Keratinocyte (primary cell): ENCODE measurements at regions not wholly inside any gene's neighbourhood (a gene's known extent, or its start where the extent isn't known, plus 50 kb on each side); places are given as distances from the start of the nearest gene placed in this dataset.

ENCODE experiments used
- DNase-seq: peaks from one replicate; pipeline ENCODE4 v3.0.0-alpha.2; 2011; ENCODE audit warnings: low read depth, missing footprints, low spot score
- FAIRE-seq: peaks from 2 replicates; lab custom pipeline; 2011; peaks lifted over from hg19 to GRCh38; lab: Jason Lieb, UNC
- H2AFZ ChIP-seq: 2 replicates; pipeline ENCODE4 v1.6.0; 2012; ENCODE audit warnings: low read length, control low read depth, inconsistent platforms; ENCODE audit not compliant: control insufficient read depth
- H3K27ac ChIP-seq: 2 replicates; pipeline ENCODE4 v1.5.1; 2011; ENCODE audit warnings: low read length; ENCODE audit not compliant: control insufficient read depth, insufficient read depth
- H3K27me3 ChIP-seq: 3 replicates; pipeline ENCODE4 v1.6.0; 2011; ENCODE audit warnings: low read length; ENCODE audit not compliant: control insufficient read depth, insufficient read depth; ENCODE audit errors: extremely low read depth
- H3K36me3 ChIP-seq, 2 experiments: 2 replicates in 1 of 2; 3 replicates in 1 of 2; pipeline ENCODE4 v1.5.1; 2011; ENCODE audit warnings: low read length in 2 of 2, mild to moderate bottlenecking in 1 of 2; ENCODE audit not compliant: control insufficient read depth in 2 of 2, insufficient read depth in 2 of 2; ENCODE audit errors: extremely low read depth in 1 of 2
- H3K4me1 ChIP-seq: 3 replicates; pipeline ENCODE4 v1.5.1; 2011; ENCODE audit warnings: low read length; ENCODE audit not compliant: control insufficient read depth, insufficient read depth; ENCODE audit errors: extremely low read depth
- H3K4me2 ChIP-seq: 3 replicates; pipeline ENCODE4 v1.6.0; 2011; ENCODE audit warnings: low read depth, low read length; ENCODE audit not compliant: control insufficient read depth, insufficient read depth; ENCODE audit errors: extremely low read depth
- H3K4me3 ChIP-seq, 3 experiments: fragments of 200-600 bp in 1 of 3; sonication (generic) in 1 of 3; 2 replicates in 2 of 3; 3 replicates in 1 of 3; pipeline ENCODE4 v1.5.1; 2011 to 2016; ENCODE audit warnings: low read length in 3 of 3, mild to moderate bottlenecking in 3 of 3, control low read depth in 2 of 3, inconsistent platforms in 1 of 3, low read depth in 1 of 3, mixed read lengths in 1 of 3, mixed run types in 1 of 3, moderate library complexity in 1 of 3; ENCODE audit not compliant: control insufficient read depth in 2 of 3, insufficient read depth in 2 of 3; ENCODE audit errors: extremely low read depth in 1 of 3
- H3K79me2 ChIP-seq: 2 replicates; pipeline ENCODE4 v1.6.0; 2012; ENCODE audit warnings: low read length; ENCODE audit not compliant: control insufficient read depth, insufficient read depth
- H3K9ac ChIP-seq: 3 replicates; pipeline ENCODE4 v1.6.0; 2011; ENCODE audit warnings: low read length; ENCODE audit not compliant: control insufficient read depth, insufficient read depth; ENCODE audit errors: extremely low read depth
- H3K9me1 ChIP-seq: 3 replicates; pipeline ENCODE4 v1.6.0; 2011; ENCODE audit warnings: low read length; ENCODE audit not compliant: control insufficient read depth, insufficient read depth; ENCODE audit errors: extremely low read depth
- H3K9me3 ChIP-seq: 2 replicates; pipeline ENCODE4 v1.5.1; 2012; ENCODE audit warnings: low read depth, low read length; ENCODE audit not compliant: control insufficient read depth
- H4K20me1 ChIP-seq: 3 replicates; pipeline ENCODE4 v1.6.0; 2011; ENCODE audit warnings: low read length; ENCODE audit not compliant: control insufficient read depth, insufficient read depth; ENCODE audit errors: extremely low read depth
- CTCF ChIP-seq, 3 experiments: IDR thresholded peaks in 1 of 3; conservative IDR thresholded peaks in 1 of 3; optimal IDR thresholded peaks in 1 of 3; 2 replicates in 2 of 3; 3 replicates in 1 of 3; pipeline versions ENCODE3 to v1.5.1; 2011; ENCODE audit warnings: low read length in 3 of 3, mild to moderate bottlenecking in 3 of 3, moderate library complexity in 2 of 3, control low read depth in 1 of 3, inconsistent platforms in 1 of 3; ENCODE audit not compliant: insufficient read depth in 2 of 3; ENCODE audit errors: extremely low read depth in 1 of 3
- EZH2 ChIP-seq: IDR thresholded peaks from one replicate; pipeline ENCODE4 v1.6.1; 2012; ENCODE audit warnings: inconsistent platforms, mild to moderate bottlenecking, low read length, moderate library complexity
- dilution Hi-C: fragments of 300-500 bp; cut with MboI; formaldehyde crosslinking; loops from one replicate; pipeline ENCODE4 v1.7.0; 2020; ENCODE audit warnings: low sequenced_read_pairs; ENCODE audit not compliant: extremely low pct_ligation_motif_present

- Histone ChIP-seq H3K79me2 (no peaks in the 10 kb centered on the region), H3K36me3 (no peaks in the 10 kb centered on the region), H3K9me3 (no peaks in the 10 kb centered on the region), H3K9me1 (peaks cover 3% of the 10 kb centered on the region), H3K27me3 (no peaks in the 10 kb centered on the region), H3K4me1 (peaks cover 11% of the 10 kb centered on the region), H2AFZ (peak overlapping the region; percentile 52), H3K9ac (peak overlapping the region; percentile 6), H3K4me3 (no peak overlapping the region), H3K27ac (no peak overlapping the region), H4K20me1 (no peaks in the 10 kb centered on the region), H3K4me2 (peak overlapping the region; percentile 39)
- TF ChIP-seq CTCF (optimal IDR thresholded peaks at IDR 0.05 in 1 of 3, IDR thresholded peaks at IDR 0.05 in 1 of 3, conservative IDR thresholded peaks at IDR 0.05 in 1 of 3; ENCODE audit: extremely low read depth in 1 of 3, insufficient read depth in 2 of 3, low read length in 3 of 3) (no peak), EZH2 (no peak)
- DNase-seq (peak; percentile 54), FAIRE-seq (no peak)
- dilution Hi-C loops: no loop called here
Measured at GRCh38 chr2:236972491-236973342, 113.0 kb upstream of the COPS8 start.

DNA sequence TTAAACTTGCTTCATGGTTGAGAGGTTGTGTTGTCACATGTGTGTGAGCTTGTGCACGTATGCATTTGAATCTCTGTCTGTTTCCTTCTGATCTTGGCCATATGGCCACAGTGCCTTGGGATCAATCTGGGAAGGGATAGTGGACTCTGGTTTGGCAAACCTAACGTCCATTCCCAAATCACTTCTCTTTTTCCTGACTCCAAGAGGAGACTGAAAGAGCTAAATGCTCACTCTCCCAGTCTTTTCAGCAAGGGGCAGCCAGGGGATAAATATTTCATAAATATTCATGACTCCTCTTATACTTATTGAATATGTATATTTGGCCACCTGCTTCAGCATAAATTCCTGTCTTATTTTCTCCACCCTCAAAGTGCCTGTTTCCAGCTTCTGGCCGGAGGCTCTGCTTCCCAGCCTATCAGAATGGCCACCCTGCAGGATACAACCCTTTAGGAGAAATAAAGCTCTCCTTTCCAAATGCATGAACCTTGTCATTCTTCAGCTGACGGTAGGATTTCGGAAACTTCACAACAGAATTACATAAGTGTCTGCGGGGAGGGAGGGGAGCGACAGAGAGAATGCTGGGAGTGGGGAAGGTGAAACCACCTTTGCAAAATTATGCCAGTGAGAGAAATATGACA lies 112.2 kb upstream of the COPS8 start:
- H3K36me3 ChIP-seq: no peaks in the 10 kb centered on the region
- no peaks in the 10 kb centered on the region for H3K9me3 ChIP-seq
- H4K20me1 ChIP-seq: no peaks in the 10 kb centered on the region
- H3K27me3 ChIP-seq: no peaks in the 10 kb centered on the region
- H3K4me2 ChIP-seq: no peak overlapping the region
- H3K9me1 ChIP-seq: peaks cover 3% of the 10 kb centered on the region
- no peak for DNase-seq
- dilution Hi-C loops: no loop called here
- no peaks in the 10 kb centered on the region for H3K79me2 ChIP-seq
- H3K4me3 ChIP-seq: no peak overlapping the region
- peak overlapping the region; percentile 6 for H3K9ac ChIP-seq
- no peak for FAIRE-seq
- H3K4me1 ChIP-seq: peaks cover 11% of the 10 kb centered on the region
- H3K27ac ChIP-seq: no peak overlapping the region
- TF ChIP-seq EZH2 (no peak), CTCF (optimal IDR thresholded peaks at IDR 0.05 in 1 of 3, IDR thresholded peaks at IDR 0.05 in 1 of 3, conservative IDR thresholded peaks at IDR 0.05 in 1 of 3; ENCODE audit: extremely low read depth in 1 of 3, insufficient read depth in 2 of 3, low read length in 3 of 3) (no peak)
- H2AFZ ChIP-seq: no peak overlapping the region
